Fibroblast of lung (primary cell): ENCODE measurements at regions not wholly inside any gene's neighbourhood (a gene's known extent, or its start where the extent isn't known, plus 50 kb on each side); places are given as distances from the start of the nearest gene placed in this dataset.

Experiments
- EZH2 ChIP-seq: IDR thresholded peaks from 2 replicates; pipeline ENCODE4 v1.5.1; 2012; ENCODE audit warnings: low read length, control low read depth, mild to moderate bottlenecking; ENCODE audit errors: missing control alignments
- TF ChIP-seq, protein P1 (sequence below), 2 donors: IDR thresholded peaks in 1 of 2; conservative IDR thresholded peaks in 1 of 2; 1 replicate in 1 of 2; 2 replicates in 1 of 2; pipeline ENCODE4 v1.5.1; 2011 to 2012; ENCODE audit warnings: low read length in 2 of 2, control low read depth in 1 of 2, inconsistent platforms in 1 of 2, low read depth in 1 of 2, mild to moderate bottlenecking in 1 of 2

DNA sequence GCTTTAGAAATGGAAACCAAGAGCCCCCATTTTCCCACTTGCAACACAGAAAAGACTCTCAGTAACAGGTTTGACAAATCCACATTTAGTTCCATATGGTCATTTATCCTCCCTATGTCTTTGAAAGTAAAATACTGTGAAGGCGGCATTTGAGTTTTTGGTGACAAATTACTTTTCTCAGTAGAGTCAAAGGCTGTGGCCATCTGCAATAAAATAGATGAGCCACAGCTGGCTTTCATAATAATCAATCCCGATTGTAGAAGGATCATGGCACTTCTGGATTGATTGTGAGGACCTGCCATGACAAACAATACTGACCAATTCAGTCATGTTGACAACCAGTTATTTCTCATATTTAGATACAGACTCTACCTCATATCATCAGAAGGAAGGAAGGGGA, 512.0 kb upstream of the ADGRL2 start:
- TF ChIP-seq, protein P1, sequence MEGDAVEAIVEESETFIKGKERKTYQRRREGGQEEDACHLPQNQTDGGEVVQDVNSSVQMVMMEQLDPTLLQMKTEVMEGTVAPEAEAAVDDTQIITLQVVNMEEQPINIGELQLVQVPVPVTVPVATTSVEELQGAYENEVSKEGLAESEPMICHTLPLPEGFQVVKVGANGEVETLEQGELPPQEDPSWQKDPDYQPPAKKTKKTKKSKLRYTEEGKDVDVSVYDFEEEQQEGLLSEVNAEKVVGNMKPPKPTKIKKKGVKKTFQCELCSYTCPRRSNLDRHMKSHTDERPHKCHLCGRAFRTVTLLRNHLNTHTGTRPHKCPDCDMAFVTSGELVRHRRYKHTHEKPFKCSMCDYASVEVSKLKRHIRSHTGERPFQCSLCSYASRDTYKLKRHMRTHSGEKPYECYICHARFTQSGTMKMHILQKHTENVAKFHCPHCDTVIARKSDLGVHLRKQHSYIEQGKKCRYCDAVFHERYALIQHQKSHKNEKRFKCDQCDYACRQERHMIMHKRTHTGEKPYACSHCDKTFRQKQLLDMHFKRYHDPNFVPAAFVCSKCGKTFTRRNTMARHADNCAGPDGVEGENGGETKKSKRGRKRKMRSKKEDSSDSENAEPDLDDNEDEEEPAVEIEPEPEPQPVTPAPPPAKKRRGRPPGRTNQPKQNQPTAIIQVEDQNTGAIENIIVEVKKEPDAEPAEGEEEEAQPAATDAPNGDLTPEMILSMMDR (conservative IDR thresholded peaks at IDR 0.05 in 1 of 2, IDR thresholded peaks at IDR 0.05 in 1 of 2; ENCODE audit: low read depth in 1 of 2, low read length in 2 of 2) = no peak
- TF ChIP-seq EZH2 = no peak
